Stimulated activated naive CD8-positive, alpha-beta T cell treated with anti-CD3 and anti-CD28 coated beads, Interleukin-15, amount 100 ng/mL, for 72 hours (primary cell): ENCODE measurements at regions not wholly inside any gene's neighbourhood (a gene's known extent, or its start where the extent isn't known, plus 50 kb on each side); places are given as distances from the start of the nearest gene placed in this dataset.

ENCODE experiments used
- ATAC-seq: fragments of 150-1000 bp; cut with Tn5 transposase; 2 replicates; pipeline ENCODE4 v1.10.0; 2021; ENCODE audit warnings: mild to moderate bottlenecking, moderate library complexity
- DNase-seq, 2 donors: peaks; one replicate each; pipeline ENCODE4 v3.0.0; 2021 to 2022
- H3K27ac Mint-ChIP-seq, 2 donors: one replicate each; pipeline ENCODE4 v1.8.0; 2022; ENCODE audit warnings: mild to moderate bottlenecking in 2 of 2, mixed read lengths in 2 of 2, moderate library complexity in 2 of 2
- H3K27me3 Mint-ChIP-seq: one replicate; pipeline ENCODE4 v1.8.0; 2022; ENCODE audit warnings: mixed read lengths
- H3K4me1 Mint-ChIP-seq: one replicate; pipeline ENCODE4 v1.8.0; 2022; ENCODE audit warnings: mild to moderate bottlenecking, mixed read lengths
- H3K4me3 Mint-ChIP-seq, 2 donors: one replicate each; pipeline ENCODE4 v1.8.0; 2022; ENCODE audit warnings: mild to moderate bottlenecking in 2 of 2, mixed read lengths in 2 of 2, moderate library complexity in 1 of 2
- H3K9me3 Mint-ChIP-seq, 2 donors: one replicate each; pipeline ENCODE4 v1.8.0; 2022; ENCODE audit warnings: mixed read lengths in 2 of 2

DNA sequence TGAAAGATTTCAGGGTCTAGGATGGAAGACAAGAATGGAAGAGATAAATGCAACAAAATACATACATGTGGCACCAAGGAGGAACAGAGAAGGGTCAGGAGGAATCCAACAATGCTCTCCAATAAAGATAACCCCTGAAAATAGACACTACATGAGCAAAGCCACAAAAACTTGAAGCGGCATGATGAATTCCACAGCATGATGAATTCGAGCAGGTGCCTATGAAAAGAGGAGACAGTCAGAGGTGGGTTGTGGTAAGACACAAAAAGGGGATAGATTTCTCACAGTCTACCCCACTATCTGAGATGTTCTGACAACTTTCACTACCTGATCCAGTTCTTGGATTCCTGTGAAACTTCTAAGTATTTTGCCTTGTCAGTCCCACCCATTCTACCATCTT lies 81.5 kb upstream of the PAPPA start:
- H3K4me1 Mint-ChIP-seq = no peaks in the 10 kb centered on the region
- ATAC-seq = no peak

DNA sequence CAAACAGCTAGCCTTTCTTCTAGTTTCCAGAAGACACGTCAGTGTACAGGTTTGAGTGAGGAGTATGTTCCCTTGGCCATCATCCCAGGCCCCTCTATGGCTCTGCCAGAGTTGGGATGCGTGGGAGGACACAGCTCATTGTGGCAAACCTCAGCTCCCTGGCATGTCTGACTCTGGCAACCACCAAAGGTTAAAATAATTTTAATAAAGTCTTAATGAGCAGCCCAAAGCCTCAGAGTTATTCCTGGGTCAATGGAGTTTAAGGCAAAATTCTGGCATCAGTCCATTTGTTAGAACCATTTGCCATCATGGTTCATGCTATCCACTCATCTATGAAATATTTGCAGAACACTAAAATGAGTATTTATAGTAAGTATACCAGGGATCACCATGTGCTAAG lies 79.8 kb upstream of the PAPPA start:
- no peak for DNase-seq
- H3K4me1 Mint-ChIP-seq = no peaks in the 10 kb centered on the region

More for the DNA sequence above, 81.5 kb upstream of the PAPPA start:
- no peak overlapping the region for H3K4me3 Mint-ChIP-seq
- no peak overlapping the region for H3K27ac Mint-ChIP-seq
- DNase-seq = no peak
- no peaks in the 10 kb centered on the region for H3K27me3 Mint-ChIP-seq
- peaks cover 0 to 6% of the 10 kb centered on the region in 2 donors for H3K9me3 Mint-ChIP-seq

DNA sequence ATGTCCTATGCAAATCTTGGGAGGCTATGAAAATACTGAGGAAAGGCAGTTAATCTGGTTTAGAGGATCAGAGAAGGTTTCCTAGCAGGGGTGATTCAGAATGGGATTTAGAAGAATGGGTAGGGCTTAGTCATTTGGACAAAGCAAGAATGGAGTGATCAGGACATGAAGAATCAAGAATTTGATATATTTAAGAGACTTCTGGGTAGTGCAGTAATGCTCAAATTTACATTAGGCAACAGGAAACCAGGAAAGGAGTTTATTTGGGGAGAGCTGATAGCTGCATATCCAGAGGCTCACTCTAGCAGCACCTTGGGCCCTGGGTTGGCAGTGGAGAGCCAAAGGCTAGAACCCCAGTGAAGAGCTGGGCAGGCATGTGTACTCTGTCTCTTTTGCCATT lies 78.9 kb upstream of the PAPPA start:
- ATAC-seq (no peak), DNase-seq (no peak)
- Mint-ChIP-seq H3K27me3 (no peaks in the 10 kb centered on the region), H3K4me1 (no peaks in the 10 kb centered on the region), H3K9me3 (peaks cover 0 to 6% of the 10 kb centered on the region in 2 donors), H3K4me3 (no peak overlapping the region), H3K27ac (no peak overlapping the region)

More for the DNA sequence above, 79.8 kb upstream of the PAPPA start:
- H3K4me3 Mint-ChIP-seq = no peak overlapping the region
- H3K27ac Mint-ChIP-seq = no peak overlapping the region
- H3K27me3 Mint-ChIP-seq = no peaks in the 10 kb centered on the region
- H3K9me3 Mint-ChIP-seq = peaks cover 0 to 6% of the 10 kb centered on the region in 2 donors
- ATAC-seq = no peak

DNA sequence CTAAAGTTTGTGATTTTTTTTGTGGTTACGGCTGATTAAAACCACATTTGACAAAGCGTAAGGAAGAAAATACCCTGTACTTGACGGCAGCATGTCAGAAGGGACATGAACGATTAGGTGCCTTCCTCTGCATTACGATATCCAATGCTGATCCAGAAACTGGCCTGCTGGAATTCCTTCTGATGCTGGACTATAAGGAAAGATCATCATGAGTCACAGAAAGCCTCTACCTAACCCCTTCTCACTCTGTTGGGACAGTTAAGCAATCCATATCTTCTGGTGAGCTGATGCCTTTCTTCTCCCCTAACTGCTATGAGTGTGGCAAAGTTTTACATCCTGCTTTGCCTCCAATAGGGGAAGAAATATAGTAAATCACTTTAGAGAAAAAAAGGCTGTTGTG lies 78.4 kb upstream of the PAPPA start:
- DNase-seq (no peak), ATAC-seq (no peak)
- Mint-ChIP-seq H3K27me3 (no peaks in the 10 kb centered on the region), H3K27ac (no peak overlapping the region), H3K4me1 (no peaks in the 10 kb centered on the region), H3K4me3 (no peak overlapping the region), H3K9me3 (peaks cover 0 to 6% of the 10 kb centered on the region in 2 donors)

DNA sequence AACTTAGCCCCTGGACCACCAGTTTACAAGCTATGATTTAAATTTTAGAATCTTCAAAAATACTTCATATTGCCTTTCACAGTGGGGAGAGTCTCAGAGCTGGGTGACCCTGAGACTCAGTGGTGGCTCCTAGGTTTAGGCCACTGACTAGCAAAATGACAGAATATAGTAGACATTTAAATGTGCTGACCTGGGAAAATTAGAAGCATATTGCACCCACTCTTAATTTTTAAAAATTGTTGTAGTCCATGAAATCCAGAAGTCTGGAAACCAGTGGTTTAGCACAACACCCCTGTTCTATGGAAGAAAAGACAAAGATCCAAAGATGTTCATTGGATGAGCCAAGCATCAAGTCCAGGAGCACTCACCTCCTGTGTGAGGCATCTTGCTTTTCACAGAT lies 75.0 kb upstream of the PAPPA start:
- Mint-ChIP-seq H3K27me3 (no peaks in the 10 kb centered on the region), H3K4me3 (no peak overlapping the region), H3K27ac (no peak overlapping the region), H3K4me1 (no peaks in the 10 kb centered on the region), H3K9me3 (no peaks in the 10 kb centered on the region)
- ATAC-seq = no peak
- DNase-seq = no peak

DNA sequence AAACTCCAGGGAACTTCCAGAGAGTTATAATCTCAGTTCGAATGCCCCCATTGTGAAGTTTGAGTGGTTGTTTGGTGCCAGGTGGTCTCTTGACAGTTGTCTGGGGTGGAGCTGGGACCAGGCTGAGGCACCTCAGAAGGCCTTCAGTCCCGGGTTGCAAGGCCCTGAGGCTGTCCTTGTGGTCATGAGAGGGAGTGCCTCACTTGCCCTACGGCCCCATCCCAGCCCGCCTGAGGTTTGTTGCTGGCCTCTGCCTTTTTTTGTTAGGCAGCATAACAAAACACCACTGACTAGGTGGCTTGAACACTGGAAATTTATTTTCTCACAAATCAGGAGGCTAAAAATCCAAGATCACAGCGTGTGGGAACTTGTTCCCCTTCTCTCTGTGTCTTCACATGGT lies 73.0 kb upstream of the PAPPA start:
- no peak overlapping the region for H3K27ac Mint-ChIP-seq
- H3K27me3 Mint-ChIP-seq = no peaks in the 10 kb centered on the region
- no peak overlapping the region for H3K4me3 Mint-ChIP-seq
- DNase-seq (no peak), ATAC-seq (no peak)
- no peaks in the 10 kb centered on the region for H3K9me3 Mint-ChIP-seq
- H3K4me1 Mint-ChIP-seq = no peaks in the 10 kb centered on the region

DNA sequence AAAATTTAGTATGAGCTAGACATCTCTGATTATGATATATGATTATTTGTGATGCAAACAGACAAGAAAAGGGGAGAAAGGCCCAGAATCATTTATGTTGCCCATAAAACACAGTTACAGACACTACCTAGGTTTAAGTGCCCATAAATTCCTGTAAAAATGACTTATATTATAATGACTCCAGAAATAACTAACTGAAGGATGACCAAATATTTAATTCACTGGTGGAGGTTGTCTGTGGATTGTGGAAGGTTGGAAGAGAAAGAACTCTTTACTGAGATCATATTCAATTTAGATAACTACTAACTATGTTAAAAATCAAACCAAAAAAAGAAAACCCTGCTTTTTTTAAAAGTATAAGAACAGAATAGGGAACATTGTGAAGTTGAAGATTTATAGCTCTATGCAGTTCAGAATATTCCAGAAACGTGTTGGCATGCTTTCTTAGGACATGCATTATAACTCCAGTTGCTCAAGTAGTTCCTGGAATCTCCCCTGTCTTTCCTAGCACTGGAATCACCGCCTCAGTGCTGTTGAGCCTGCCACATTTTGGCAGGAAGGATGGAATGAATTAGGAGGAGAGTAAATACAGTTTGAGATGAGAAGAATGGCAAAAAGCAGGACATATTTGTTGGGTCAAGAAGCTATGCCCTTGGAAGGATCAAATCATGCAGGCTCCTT lies 72.0 kb upstream of the PAPPA start:
- no peak overlapping the region for H3K27ac Mint-ChIP-seq
- ATAC-seq (no peak), DNase-seq (no peak)
- H3K4me3 Mint-ChIP-seq = no peak overlapping the region
- H3K9me3 Mint-ChIP-seq = no peaks in the 10 kb centered on the region
- H3K4me1 Mint-ChIP-seq = no peaks in the 10 kb centered on the region
- no peaks in the 10 kb centered on the region for H3K27me3 Mint-ChIP-seq

DNA sequence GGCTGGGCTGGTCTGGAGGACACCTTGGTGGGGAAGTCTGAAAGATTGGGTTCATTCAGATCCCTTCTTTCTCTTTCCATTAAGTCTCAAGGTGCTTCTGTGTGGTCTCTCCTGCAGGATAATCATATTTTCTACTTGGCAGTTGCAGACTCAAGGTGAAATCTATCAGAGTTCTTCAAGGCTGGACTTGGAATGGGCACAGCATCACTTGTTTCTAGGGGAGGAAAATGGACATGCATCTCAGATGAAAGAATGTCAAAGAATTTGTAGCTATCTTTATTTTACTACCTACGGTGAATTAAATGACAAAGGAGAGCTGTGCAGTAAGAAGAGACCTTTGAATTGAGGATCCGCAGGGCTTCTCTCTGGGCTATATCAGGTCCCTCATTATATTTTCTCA lies 69.8 kb upstream of the PAPPA start:
- no peak for DNase-seq
- no peaks in the 10 kb centered on the region for H3K27me3 Mint-ChIP-seq
- H3K27ac Mint-ChIP-seq = no peak overlapping the region
- no peaks in the 10 kb centered on the region for H3K4me1 Mint-ChIP-seq
- H3K4me3 Mint-ChIP-seq = no peak overlapping the region
- no peak for ATAC-seq
- no peaks in the 10 kb centered on the region for H3K9me3 Mint-ChIP-seq

DNA sequence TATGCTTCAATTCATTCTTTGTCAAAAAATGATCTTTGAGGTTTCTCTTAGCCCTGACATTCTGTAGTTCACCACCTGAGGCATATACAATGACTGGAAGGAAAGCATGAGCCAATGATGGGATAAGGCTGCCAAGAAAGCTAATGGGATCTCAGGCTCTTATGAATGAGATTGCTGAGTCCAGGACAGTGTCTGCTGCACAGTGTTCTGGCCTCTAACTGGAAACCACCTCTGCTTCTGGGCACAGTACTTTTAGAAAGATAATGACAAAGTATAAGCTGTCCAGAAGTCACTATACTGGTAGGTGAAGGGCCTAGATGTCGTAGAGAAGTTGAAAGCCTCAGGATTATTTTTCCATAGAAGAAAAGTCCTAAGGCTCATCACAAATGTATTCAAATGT lies 69.1 kb upstream of the PAPPA start:
- Mint-ChIP-seq H3K4me1 (no peaks in the 10 kb centered on the region), H3K27me3 (no peaks in the 10 kb centered on the region), H3K9me3 (no peaks in the 10 kb centered on the region), H3K4me3 (no peak overlapping the region), H3K27ac (no peak overlapping the region)
- ATAC-seq (no peak), DNase-seq (no peak)

DNA sequence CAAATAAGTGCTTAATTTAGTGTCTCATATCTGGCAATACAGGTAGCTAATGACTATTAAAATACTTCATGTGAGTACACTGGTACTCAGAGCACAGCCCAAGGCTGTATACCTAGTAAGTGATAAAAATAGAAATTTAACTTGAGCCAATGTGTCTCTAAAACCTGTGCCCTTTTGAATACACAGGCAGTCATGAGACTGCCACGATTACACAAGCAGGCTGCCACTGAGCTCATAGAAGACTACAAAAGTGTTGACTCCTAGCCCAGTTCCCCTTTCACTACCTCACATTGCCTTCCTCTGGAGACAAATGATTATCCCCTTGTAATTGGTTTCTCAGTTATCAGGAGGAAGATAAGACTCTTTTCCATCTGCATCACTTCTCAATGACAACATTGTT lies 66.3 kb upstream of the PAPPA start:
- peaks cover 7 to 9% of the 10 kb centered on the region in 2 donors for H3K9me3 Mint-ChIP-seq
- no peak overlapping the region for H3K4me3 Mint-ChIP-seq
- H3K27me3 Mint-ChIP-seq = no peaks in the 10 kb centered on the region
- no peak overlapping the region for H3K27ac Mint-ChIP-seq
- no peaks in the 10 kb centered on the region for H3K4me1 Mint-ChIP-seq
- DNase-seq (no peak), ATAC-seq (no peak)

DNA sequence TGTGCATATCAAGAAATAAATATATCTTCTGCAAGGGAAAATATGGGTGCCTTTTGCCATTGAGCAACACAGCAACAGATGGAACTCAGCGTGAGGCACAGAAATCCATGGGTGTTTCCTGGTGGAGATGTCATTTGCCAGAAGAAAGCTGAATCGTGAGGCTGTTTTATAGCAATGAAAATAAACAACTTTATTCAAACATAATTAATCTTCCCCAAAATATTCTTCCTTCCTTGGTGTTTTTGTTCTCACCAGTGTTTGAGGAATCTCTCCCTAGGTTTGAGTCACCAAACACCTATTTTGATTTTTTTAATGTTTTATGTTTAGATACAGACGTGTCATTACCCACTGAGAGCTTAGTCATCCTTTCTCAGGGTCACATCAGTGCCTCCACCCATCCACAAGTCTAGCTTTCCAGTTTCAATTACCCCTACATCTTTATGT lies 65.8 kb upstream of the PAPPA start:
- H3K27me3 Mint-ChIP-seq = no peaks in the 10 kb centered on the region
- DNase-seq = no peak
- no peak for ATAC-seq
- no peak overlapping the region for H3K4me3 Mint-ChIP-seq
- peaks cover 7 to 14% of the 10 kb centered on the region in 2 donors for H3K9me3 Mint-ChIP-seq
- no peaks in the 10 kb centered on the region for H3K4me1 Mint-ChIP-seq
- H3K27ac Mint-ChIP-seq = no peak overlapping the region

DNA sequence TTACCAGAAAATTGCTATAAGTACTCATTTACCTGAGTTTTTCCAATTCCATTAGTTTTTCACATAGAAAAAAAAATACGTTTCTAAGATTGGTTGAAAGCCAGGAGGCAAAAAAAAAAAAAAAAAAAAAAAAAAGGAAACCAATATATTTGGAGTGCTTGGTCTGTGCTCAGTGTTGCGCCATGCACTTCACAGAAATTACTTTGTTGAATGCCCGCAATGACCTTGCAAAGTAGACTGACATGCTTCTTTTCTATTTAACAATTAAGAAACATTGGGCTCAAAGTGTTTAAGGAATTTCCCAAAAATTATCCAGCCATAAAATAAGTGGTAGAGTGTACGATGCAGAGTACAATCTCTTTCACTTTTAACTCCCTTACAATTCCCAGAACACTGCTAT lies 65.2 kb upstream of the PAPPA start:
- ATAC-seq (no peak), DNase-seq (no peak)
- H3K27ac Mint-ChIP-seq = no peak overlapping the region
- no peak overlapping the region for H3K4me3 Mint-ChIP-seq
- no peaks in the 10 kb centered on the region for H3K27me3 Mint-ChIP-seq
- H3K9me3 Mint-ChIP-seq = peaks cover 7 to 14% of the 10 kb centered on the region in 2 donors
- no peaks in the 10 kb centered on the region for H3K4me1 Mint-ChIP-seq

DNA sequence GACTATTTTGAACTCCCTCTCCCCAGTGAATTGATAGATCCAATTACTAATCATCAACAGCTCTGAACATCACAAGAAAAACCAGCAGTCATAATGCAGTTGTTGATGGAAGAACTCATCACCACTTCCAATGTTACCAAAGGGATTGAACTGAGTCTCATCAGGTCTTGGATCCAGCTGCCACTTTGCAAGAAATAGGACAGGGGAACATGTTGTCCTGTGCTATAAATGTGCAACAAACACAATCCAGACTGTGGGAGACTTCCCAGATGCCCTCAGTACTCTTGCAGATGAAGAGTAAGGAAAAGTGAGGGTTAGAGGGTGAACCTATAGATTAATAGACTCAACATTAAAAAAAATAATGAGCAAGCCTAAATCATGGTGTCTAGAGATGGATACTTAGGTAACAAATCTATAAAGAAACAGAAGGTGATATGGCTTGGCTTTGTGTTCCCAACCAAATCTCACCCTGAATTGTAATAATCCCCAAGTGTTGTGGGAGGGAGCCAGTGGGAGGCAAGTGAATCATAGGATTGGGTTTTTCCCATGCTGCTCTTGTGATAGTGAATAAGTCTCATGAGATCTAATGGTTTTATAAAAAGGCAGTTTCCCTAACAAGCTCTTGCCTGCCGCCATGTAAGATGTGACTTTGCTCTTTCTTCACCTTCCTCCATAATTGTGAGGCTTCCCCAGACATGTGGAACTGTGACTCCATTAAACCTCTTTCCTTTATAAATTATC lies 63.4 kb upstream of the PAPPA start:
- H3K27me3 Mint-ChIP-seq = no peaks in the 10 kb centered on the region
- H3K27ac Mint-ChIP-seq = peak overlapping the region in 1 of 2 donors; percentile 31
- peaks cover 7 to 14% of the 10 kb centered on the region in 2 donors for H3K9me3 Mint-ChIP-seq
- H3K4me3 Mint-ChIP-seq = no peak overlapping the region
- H3K4me1 Mint-ChIP-seq = no peaks in the 10 kb centered on the region
- DNase-seq (no peak), ATAC-seq (no peak)

DNA sequence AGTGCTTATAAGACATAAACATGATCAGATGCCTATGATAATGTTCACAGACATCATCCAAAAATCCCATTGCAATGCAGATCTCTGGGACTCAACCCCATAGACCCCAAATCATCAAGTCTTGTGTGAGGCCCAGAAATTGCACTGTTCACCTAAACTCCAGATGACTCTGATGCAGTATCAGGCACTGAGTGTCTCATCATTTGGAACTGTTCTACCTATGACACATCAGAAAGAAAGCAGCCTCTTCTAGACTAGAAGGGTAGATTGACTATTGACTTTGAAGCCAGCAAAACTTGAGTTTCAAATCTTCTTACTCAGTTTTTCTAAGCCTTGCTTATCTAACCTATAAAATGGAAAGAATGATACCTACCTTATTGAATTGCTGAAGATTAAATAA lies 58.7 kb upstream of the PAPPA start:
- no peak for ATAC-seq
- peaks cover 19 to 29% of the 10 kb centered on the region in 2 donors for H3K9me3 Mint-ChIP-seq
- no peak for DNase-seq
- H3K27ac Mint-ChIP-seq = no peak overlapping the region
- no peaks in the 10 kb centered on the region for H3K4me1 Mint-ChIP-seq
- no peaks in the 10 kb centered on the region for H3K27me3 Mint-ChIP-seq
- H3K4me3 Mint-ChIP-seq = no peak overlapping the region

DNA sequence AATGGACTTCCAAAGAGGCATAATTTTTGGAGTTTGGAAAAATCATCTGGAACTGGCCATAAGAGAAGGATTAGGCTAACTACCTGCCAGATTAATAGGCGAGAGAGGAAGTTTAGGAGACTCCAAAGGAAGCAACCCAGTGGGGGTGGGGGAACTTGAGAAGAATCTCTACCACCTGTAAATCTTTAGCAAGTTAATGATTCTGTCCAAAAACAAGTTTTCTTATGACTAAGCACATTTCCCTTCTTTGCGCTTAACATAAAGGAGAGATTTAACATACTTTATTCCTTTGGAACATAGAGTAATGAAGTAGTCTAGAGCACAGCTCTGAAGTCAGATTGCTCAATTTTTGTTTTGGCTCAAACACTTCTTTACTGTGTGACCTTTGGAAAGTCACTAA lies 58.2 kb upstream of the PAPPA start:
- no peak overlapping the region for H3K27ac Mint-ChIP-seq
- peaks cover 19 to 29% of the 10 kb centered on the region in 2 donors for H3K9me3 Mint-ChIP-seq
- ATAC-seq (no peak), DNase-seq (no peak)
- no peak overlapping the region for H3K4me3 Mint-ChIP-seq
- no peaks in the 10 kb centered on the region for H3K27me3 Mint-ChIP-seq
- H3K4me1 Mint-ChIP-seq = no peaks in the 10 kb centered on the region

DNA sequence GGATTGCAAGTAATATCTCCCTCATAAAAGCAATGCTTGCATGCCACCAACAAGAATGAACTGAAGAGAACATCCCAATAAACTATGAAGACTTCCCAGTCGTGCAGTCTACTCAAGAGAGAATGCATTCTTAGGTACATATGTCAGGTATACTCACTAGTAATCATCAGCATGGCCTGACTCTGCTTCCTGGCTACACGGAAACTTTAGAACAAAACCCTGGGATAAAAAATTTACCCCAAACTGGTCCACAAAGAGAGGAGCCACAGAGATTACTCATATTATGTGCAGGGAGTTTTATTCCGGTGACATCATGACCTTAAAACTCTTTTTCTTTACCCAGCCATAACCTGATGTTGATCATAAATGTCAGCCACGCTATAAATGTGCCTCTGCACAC lies 57.5 kb upstream of the PAPPA start:
- ATAC-seq = no peak
- no peaks in the 10 kb centered on the region for H3K4me1 Mint-ChIP-seq
- DNase-seq = no peak
- no peak overlapping the region for H3K27ac Mint-ChIP-seq
- peaks cover 14 to 29% of the 10 kb centered on the region in 2 donors for H3K9me3 Mint-ChIP-seq
- no peaks in the 10 kb centered on the region for H3K27me3 Mint-ChIP-seq
- H3K4me3 Mint-ChIP-seq = no peak overlapping the region
